ENCODE measurements at regions not wholly inside any gene's neighbourhood (a gene's known extent, or its start where the extent isn't known, plus 50 kb on each side); places are given as distances from the start of the nearest gene placed in this dataset.

DNA sequence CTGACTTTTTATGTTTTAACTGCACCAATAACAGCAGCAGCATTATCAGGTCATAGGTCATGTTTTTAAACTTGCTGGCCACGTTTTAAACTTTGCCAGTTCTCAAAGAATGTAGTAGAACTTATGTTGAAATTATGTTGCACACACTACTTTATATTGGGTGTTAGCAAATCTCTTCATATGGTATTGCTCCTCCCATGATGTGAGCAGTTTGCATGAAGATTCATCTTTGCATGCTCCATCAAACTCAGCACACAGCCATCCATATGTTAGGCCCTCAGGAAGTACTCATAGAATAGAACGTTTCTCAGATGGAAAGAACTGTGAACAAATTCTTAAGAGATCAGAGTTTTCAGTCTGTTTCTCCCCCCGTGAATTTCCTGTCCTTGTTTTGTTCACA, 128.6 kb upstream of the MAP9 start:
- Histone ChIP-seq H3K27ac (no peak overlapping the region), H3K9me3 (no peaks in the 10 kb centered on the region), H3K27me3 (no peaks in the 10 kb centered on the region), H3K4me1 (no peaks in the 10 kb centered on the region), H3K36me3 (no peaks in the 10 kb centered on the region), H3K4me3 (no peak overlapping the region)
- intact Hi-C loops (cut with DNase I), result no loop called here
- 29% methylated on average over 3 of the region's 3 CpGs for WGBS (ENCODE audit: insufficient coverage, low coverage, low lambda C conversion rate, missing lambda C conversion rate)
- ATAC-seq (no peak), DNase-seq (no peak)
- TF ChIP-seq, protein P1, sequence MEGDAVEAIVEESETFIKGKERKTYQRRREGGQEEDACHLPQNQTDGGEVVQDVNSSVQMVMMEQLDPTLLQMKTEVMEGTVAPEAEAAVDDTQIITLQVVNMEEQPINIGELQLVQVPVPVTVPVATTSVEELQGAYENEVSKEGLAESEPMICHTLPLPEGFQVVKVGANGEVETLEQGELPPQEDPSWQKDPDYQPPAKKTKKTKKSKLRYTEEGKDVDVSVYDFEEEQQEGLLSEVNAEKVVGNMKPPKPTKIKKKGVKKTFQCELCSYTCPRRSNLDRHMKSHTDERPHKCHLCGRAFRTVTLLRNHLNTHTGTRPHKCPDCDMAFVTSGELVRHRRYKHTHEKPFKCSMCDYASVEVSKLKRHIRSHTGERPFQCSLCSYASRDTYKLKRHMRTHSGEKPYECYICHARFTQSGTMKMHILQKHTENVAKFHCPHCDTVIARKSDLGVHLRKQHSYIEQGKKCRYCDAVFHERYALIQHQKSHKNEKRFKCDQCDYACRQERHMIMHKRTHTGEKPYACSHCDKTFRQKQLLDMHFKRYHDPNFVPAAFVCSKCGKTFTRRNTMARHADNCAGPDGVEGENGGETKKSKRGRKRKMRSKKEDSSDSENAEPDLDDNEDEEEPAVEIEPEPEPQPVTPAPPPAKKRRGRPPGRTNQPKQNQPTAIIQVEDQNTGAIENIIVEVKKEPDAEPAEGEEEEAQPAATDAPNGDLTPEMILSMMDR (IDR thresholded peaks at IDR 0.05), result no peak
- no peak for TF ChIP-seq POLR2A (IDR thresholded peaks at IDR 0.05)

DNA sequence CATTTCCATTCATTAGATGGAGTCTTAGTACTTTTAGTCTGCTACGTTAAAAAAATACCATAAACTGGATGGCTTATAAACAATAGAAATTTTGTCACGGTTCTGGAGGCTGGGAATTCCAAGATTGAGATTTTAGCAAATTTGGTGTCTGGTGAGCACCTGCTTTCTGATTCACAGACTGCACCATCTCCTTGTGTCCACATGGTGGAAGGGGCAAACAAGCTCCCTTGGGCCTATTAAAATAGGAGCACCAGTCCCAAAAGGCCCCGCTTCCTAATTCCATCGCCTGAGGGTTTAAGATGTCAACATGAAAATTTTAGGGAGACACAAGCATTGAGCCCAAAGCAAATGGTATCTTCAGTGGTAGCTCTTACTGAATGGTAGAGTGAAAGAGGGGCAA, 120.5 kb upstream of the MAP9 start:
- WGBS (ENCODE audit: insufficient coverage, low coverage, low lambda C conversion rate, missing lambda C conversion rate), result 64% methylated on average over 4 of the region's 4 CpGs

GRCh38 chr4:155496294-155496626, 119.5 kb upstream of the MAP9 start:
- Histone ChIP-seq H3K4me1 (peaks cover 0 to 6% (median 0%) of the 10 kb centered on the region in 4 donors), H3K9me3 (no peaks in the 10 kb centered on the region), H3K27ac (peak overlapping the region in 1 of 3 donors; percentile 14), H3K4me3 (peak overlapping the region in 1 of 3 donors; percentile 7), H3K27me3 (no peaks in the 10 kb centered on the region), H3K36me3 (no peaks in the 10 kb centered on the region)
- no peak for TF ChIP-seq POLR2A (IDR thresholded peaks at IDR 0.05)
- TF ChIP-seq, protein P1 (IDR thresholded peaks at IDR 0.05), result no peak
- DNase-seq (no peak), ATAC-seq (no peak)
- intact Hi-C loops (cut with DNase I), result no loop called here
- WGBS (ENCODE audit: insufficient coverage, low coverage, low lambda C conversion rate, missing lambda C conversion rate), result 51% methylated on average over 3 of the region's 3 CpGs

More for the DNA sequence above, 120.5 kb upstream of the MAP9 start:
- ATAC-seq, result no peak
- H3K27me3 ChIP-seq, result no peaks in the 10 kb centered on the region
- H3K4me1 ChIP-seq, result no peaks in the 10 kb centered on the region
- intact Hi-C loops (cut with DNase I), result no loop called here
- no peaks in the 10 kb centered on the region for H3K36me3 ChIP-seq
- no peak overlapping the region for H3K4me3 ChIP-seq
- no peak for DNase-seq
- no peak for TF ChIP-seq POLR2A (IDR thresholded peaks at IDR 0.05)
- TF ChIP-seq, protein P1 (IDR thresholded peaks at IDR 0.05), result no peak
- no peak overlapping the region for H3K27ac ChIP-seq
- H3K9me3 ChIP-seq, result no peaks in the 10 kb centered on the region

DNA sequence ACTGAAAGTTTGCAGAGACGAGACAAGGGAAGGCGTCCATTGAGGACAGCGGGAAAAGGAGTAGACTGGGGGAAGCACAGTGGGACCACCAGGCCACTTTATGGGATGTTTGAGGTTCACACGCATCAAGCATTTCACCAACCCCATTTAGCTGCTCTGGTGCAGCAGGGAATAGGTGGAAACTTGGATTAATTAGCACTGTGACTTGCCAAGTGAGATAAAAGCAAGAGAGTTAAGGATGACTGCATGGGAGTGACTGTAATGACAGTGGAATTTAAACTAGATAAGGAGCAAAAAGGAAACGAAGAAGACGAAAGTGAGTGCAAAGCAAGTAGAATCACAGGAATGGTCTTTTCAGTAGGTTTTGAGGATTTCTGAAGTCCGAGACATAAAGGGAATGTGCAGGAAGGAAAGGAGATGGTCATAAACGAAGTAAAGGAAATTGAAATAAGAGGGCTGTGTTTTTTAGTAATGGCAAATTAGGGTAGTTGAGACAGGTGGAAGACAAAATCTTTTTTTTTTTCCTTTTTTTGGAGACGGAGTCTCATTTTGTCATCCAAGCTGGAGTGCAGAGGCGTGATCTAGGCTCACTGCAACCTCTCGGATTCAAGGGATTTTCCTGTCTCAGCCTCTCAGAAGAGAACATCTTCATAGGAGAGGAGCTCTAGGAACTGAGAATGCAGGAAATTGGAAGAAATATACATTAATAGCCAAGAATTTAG, 119.0 kb upstream of the MAP9 start:
- DNase-seq (no peak), ATAC-seq (no peak)
- Histone ChIP-seq H3K27ac (peak overlapping the region in 1 of 3 donors; percentile 14), H3K36me3 (no peaks in the 10 kb centered on the region), H3K9me3 (no peaks in the 10 kb centered on the region), H3K4me1 (peaks cover 0 to 6% (median 0%) of the 10 kb centered on the region in 4 donors), H3K27me3 (no peaks in the 10 kb centered on the region), H3K4me3 (no peak overlapping the region)
- 54% methylated on average over 11 of the region's 11 CpGs for WGBS (ENCODE audit: insufficient coverage, low coverage, low lambda C conversion rate, missing lambda C conversion rate)
- intact Hi-C loops (cut with DNase I), result no loop called here
- TF ChIP-seq, protein P1 (IDR thresholded peaks at IDR 0.05), result no peak
- TF ChIP-seq POLR2A (IDR thresholded peaks at IDR 0.05), result no peak
